ENCODE measurements at regions not wholly inside any gene's neighbourhood (a gene's known extent, or its start where the extent isn't known, plus 50 kb on each side); places are given as distances from the start of the nearest gene placed in this dataset.

GRCh38 chr22:48709453-48709852, 1118.2 kb downstream of the BRD1 start:
- Histone ChIP-seq H3K9ac (ENCODE audit: low read depth, low read length) (no peak overlapping the region), H3K4me3 (ENCODE audit: insufficient read depth, low read depth, low read length) (no peak overlapping the region), H4K8ac (ENCODE audit: low read depth in 2 of 2, low read length in 2 of 2) (no peak overlapping the region), H2AK5ac (ENCODE audit: low read depth, low read length) (no peak overlapping the region), H3K36me3 (ENCODE audit: control insufficient read depth, insufficient read depth, low read length) (no peaks in the 10 kb centered on the region), H2BK120ac (ENCODE audit: low read depth, low read length) (no peak overlapping the region), H3K56ac (ENCODE audit: extremely low read depth, insufficient read depth, low read length) (no peak overlapping the region), H3K27me3 (ENCODE audit: control insufficient read depth, insufficient read depth, low read length) (no peaks in the 10 kb centered on the region), H3K27ac (ENCODE audit: insufficient read depth, low read length) (no peak overlapping the region), H3K4me1 (ENCODE audit: control insufficient read depth, insufficient read depth, low read length) (no peaks in the 10 kb centered on the region), H3K79me1 (ENCODE audit: low read depth in 1 of 2, low read length in 2 of 2) (no peaks in the 10 kb centered on the region), H3K9me3 (ENCODE audit: control insufficient read depth, insufficient read depth, low read length) (peaks cover 81% of the 10 kb centered on the region), H3K18ac (ENCODE audit: low read depth, low read length) (no peak overlapping the region), H4K91ac (ENCODE audit: insufficient read depth, low read depth, low read length) (no peak overlapping the region), H2BK20ac (ENCODE audit: low read depth, low read length) (no peak overlapping the region), H4K20me1 (ENCODE audit: insufficient read depth, low read length) (no peaks in the 10 kb centered on the region), H3K14ac (replicated peaks; ENCODE audit: low read depth, low read length) (no peak overlapping the region), H3K4me2 (ENCODE audit: low read depth, low read length) (no peak overlapping the region), H2BK5ac (ENCODE audit: low read depth, low read length, poor library complexity, severe bottlenecking) (no peak overlapping the region), H3K9me1 (ENCODE audit: insufficient read depth, low read length) (no peaks in the 10 kb centered on the region), H2AFZ (replicated peaks; ENCODE audit: low read length, poor library complexity) (no peak overlapping the region), H3K23ac (ENCODE audit: low read depth, low read length) (no peak overlapping the region), H4K5ac (ENCODE audit: low read depth, low read length) (no peak overlapping the region), H2AK9ac (replicated peaks; ENCODE audit: low read depth, low read length, poor library complexity) (no peak overlapping the region), H2BK15ac (ENCODE audit: low read depth, low read length) (no peak overlapping the region), H3K4ac (ENCODE audit: low read depth, low read length) (no peak overlapping the region)
- ATAC-seq (ENCODE audit: low read depth), result no peak
- intact Hi-C loops (cut with micrococcal nuclease), result no loop called here
- BruUV-seq (replicated peaks), result no TSS peak
- ChIA-PET CTCF (no interaction called here), POLR2A (ENCODE audit: unreplicated experiment) (no interaction called here)
- dilution Hi-C loops (cut with HindIII; ENCODE audit: low sequenced_read_pairs, unreplicated experiment), result no loop called here
- in situ Hi-C loops (cut with MboI; ENCODE audit: low sequenced_read_pairs), result no loop called here
- no peak for DNase-seq
- TF ChIP-seq MAZ (IDR thresholded peaks at IDR 0.05; ENCODE audit: borderline replicate concordance, low read depth, low read length), result no peak
- no CpG with 5 or more reads among the region's 13 CpGs for WGBS, 2 experiments (ENCODE audit: extremely low coverage in 2 of 2, insufficient read length in 1 of 2)

Measured in IMR-90 (cell line).